ENCODE measurements at regions not wholly inside any gene's neighbourhood (a gene's known extent, or its start where the extent isn't known, plus 50 kb on each side); places are given as distances from the start of the nearest gene placed in this dataset.

GRCh38 chr1:56202186-56202585 lies 377.2 kb downstream of the PLPP3 start:
- Histone ChIP-seq H3K4me1 (ENCODE audit: control insufficient read depth, insufficient read depth, low read length, poor library complexity, severe bottlenecking) (no peaks in the 10 kb centered on the region), H3K9me3 (ENCODE audit: control insufficient read depth, low read length) (no peaks in the 10 kb centered on the region), H3K27ac (ENCODE audit: insufficient read depth, low read length, poor library complexity, severe bottlenecking) (no peak overlapping the region), H3K4me3 (ENCODE audit: insufficient read depth, low read depth, low read length, poor library complexity, severe bottlenecking) (no peak overlapping the region), H3K36me3 (ENCODE audit: control insufficient read depth, insufficient read depth, low read length) (no peaks in the 10 kb centered on the region), H3K27me3 (replicated peaks; ENCODE audit: control insufficient read depth, insufficient read depth, low read length, poor library complexity, severe bottlenecking) (no peaks in the 10 kb centered on the region)
- no peak for DNase-seq

- no peaks in the 10 kb centered on the region for H3K4me1 ChIP-seq (ENCODE audit: control insufficient read depth, insufficient read depth, low read length, poor library complexity, severe bottlenecking)
- no peaks in the 10 kb centered on the region for H3K36me3 ChIP-seq (ENCODE audit: control insufficient read depth, insufficient read depth, low read length)
- H3K4me3 ChIP-seq (ENCODE audit: insufficient read depth, low read depth, low read length, poor library complexity, severe bottlenecking): no peak overlapping the region
- H3K27ac ChIP-seq (ENCODE audit: insufficient read depth, low read length, poor library complexity, severe bottlenecking): no peak overlapping the region
- no peaks in the 10 kb centered on the region for H3K27me3 ChIP-seq (replicated peaks; ENCODE audit: control insufficient read depth, insufficient read depth, low read length, poor library complexity, severe bottlenecking)
- H3K9me3 ChIP-seq (ENCODE audit: control insufficient read depth, low read length): no peaks in the 10 kb centered on the region
- DNase-seq: no peak
Measured at GRCh38 chr1:56200896-56201295, 378.5 kb downstream of the PLPP3 start.

GRCh38 chr1:56200442-56200841 lies 378.9 kb downstream of the PLPP3 start:
- Histone ChIP-seq H3K4me1 (ENCODE audit: control insufficient read depth, insufficient read depth, low read length, poor library complexity, severe bottlenecking) (no peaks in the 10 kb centered on the region), H3K4me3 (ENCODE audit: insufficient read depth, low read depth, low read length, poor library complexity, severe bottlenecking) (no peak overlapping the region), H3K9me3 (ENCODE audit: control insufficient read depth, low read length) (no peaks in the 10 kb centered on the region), H3K27ac (ENCODE audit: insufficient read depth, low read length, poor library complexity, severe bottlenecking) (no peak overlapping the region), H3K27me3 (replicated peaks; ENCODE audit: control insufficient read depth, insufficient read depth, low read length, poor library complexity, severe bottlenecking) (no peaks in the 10 kb centered on the region), H3K36me3 (ENCODE audit: control insufficient read depth, insufficient read depth, low read length) (no peaks in the 10 kb centered on the region)
- no peak for DNase-seq

GRCh38 chr1:56199956-56200355 lies 379.4 kb downstream of the PLPP3 start:
- Histone ChIP-seq H3K4me3 (ENCODE audit: insufficient read depth, low read depth, low read length, poor library complexity, severe bottlenecking) (no peak overlapping the region), H3K27me3 (replicated peaks; ENCODE audit: control insufficient read depth, insufficient read depth, low read length, poor library complexity, severe bottlenecking) (no peaks in the 10 kb centered on the region), H3K27ac (ENCODE audit: insufficient read depth, low read length, poor library complexity, severe bottlenecking) (no peak overlapping the region), H3K9me3 (ENCODE audit: control insufficient read depth, low read length) (no peaks in the 10 kb centered on the region), H3K4me1 (ENCODE audit: control insufficient read depth, insufficient read depth, low read length, poor library complexity, severe bottlenecking) (no peaks in the 10 kb centered on the region), H3K36me3 (ENCODE audit: control insufficient read depth, insufficient read depth, low read length) (no peaks in the 10 kb centered on the region)
- no peak for DNase-seq

- Histone ChIP-seq H3K27ac (ENCODE audit: insufficient read depth, low read length, poor library complexity, severe bottlenecking) (no peak overlapping the region), H3K4me1 (ENCODE audit: control insufficient read depth, insufficient read depth, low read length, poor library complexity, severe bottlenecking) (no peaks in the 10 kb centered on the region), H3K4me3 (ENCODE audit: insufficient read depth, low read depth, low read length, poor library complexity, severe bottlenecking) (no peak overlapping the region), H3K27me3 (replicated peaks; ENCODE audit: control insufficient read depth, insufficient read depth, low read length, poor library complexity, severe bottlenecking) (no peaks in the 10 kb centered on the region), H3K9me3 (ENCODE audit: control insufficient read depth, low read length) (no peaks in the 10 kb centered on the region), H3K36me3 (ENCODE audit: control insufficient read depth, insufficient read depth, low read length) (no peaks in the 10 kb centered on the region)
- DNase-seq: no peak
Measured at GRCh38 chr1:56199061-56199460, 380.3 kb downstream of the PLPP3 start.

GRCh38 chr1:56197946-56198345 lies 381.4 kb downstream of the PLPP3 start:
- Histone ChIP-seq H3K27me3 (replicated peaks; ENCODE audit: control insufficient read depth, insufficient read depth, low read length, poor library complexity, severe bottlenecking) (no peaks in the 10 kb centered on the region), H3K4me3 (ENCODE audit: insufficient read depth, low read depth, low read length, poor library complexity, severe bottlenecking) (no peak overlapping the region), H3K4me1 (ENCODE audit: control insufficient read depth, insufficient read depth, low read length, poor library complexity, severe bottlenecking) (no peaks in the 10 kb centered on the region), H3K36me3 (ENCODE audit: control insufficient read depth, insufficient read depth, low read length) (no peaks in the 10 kb centered on the region), H3K27ac (ENCODE audit: insufficient read depth, low read length, poor library complexity, severe bottlenecking) (no peak overlapping the region), H3K9me3 (ENCODE audit: control insufficient read depth, low read length) (no peaks in the 10 kb centered on the region)
- no peak for DNase-seq

- no peaks in the 10 kb centered on the region for H3K4me1 ChIP-seq (ENCODE audit: control insufficient read depth, insufficient read depth, low read length, poor library complexity, severe bottlenecking)
- no peak overlapping the region for H3K27ac ChIP-seq (ENCODE audit: insufficient read depth, low read length, poor library complexity, severe bottlenecking)
- no peak overlapping the region for H3K4me3 ChIP-seq (ENCODE audit: insufficient read depth, low read depth, low read length, poor library complexity, severe bottlenecking)
- H3K36me3 ChIP-seq (ENCODE audit: control insufficient read depth, insufficient read depth, low read length): no peaks in the 10 kb centered on the region
- H3K9me3 ChIP-seq (ENCODE audit: control insufficient read depth, low read length): no peaks in the 10 kb centered on the region
- no peaks in the 10 kb centered on the region for H3K27me3 ChIP-seq (replicated peaks; ENCODE audit: control insufficient read depth, insufficient read depth, low read length, poor library complexity, severe bottlenecking)
- no peak for DNase-seq
Measured at GRCh38 chr1:56196839-56197238, 382.5 kb downstream of the PLPP3 start.

- no peak overlapping the region for H3K4me3 ChIP-seq (ENCODE audit: insufficient read depth, low read depth, low read length, poor library complexity, severe bottlenecking)
- no peak for DNase-seq
- no peaks in the 10 kb centered on the region for H3K36me3 ChIP-seq (ENCODE audit: control insufficient read depth, insufficient read depth, low read length)
- H3K4me1 ChIP-seq (ENCODE audit: control insufficient read depth, insufficient read depth, low read length, poor library complexity, severe bottlenecking): no peaks in the 10 kb centered on the region
- no peaks in the 10 kb centered on the region for H3K9me3 ChIP-seq (ENCODE audit: control insufficient read depth, low read length)
- no peaks in the 10 kb centered on the region for H3K27me3 ChIP-seq (replicated peaks; ENCODE audit: control insufficient read depth, insufficient read depth, low read length, poor library complexity, severe bottlenecking)
- no peak overlapping the region for H3K27ac ChIP-seq (ENCODE audit: insufficient read depth, low read length, poor library complexity, severe bottlenecking)
Measured at GRCh38 chr1:56194701-56195300, 384.6 kb downstream of the PLPP3 start.

GRCh38 chr1:56193656-56194055 lies 385.7 kb downstream of the PLPP3 start:
- H3K27ac ChIP-seq (ENCODE audit: insufficient read depth, low read length, poor library complexity, severe bottlenecking): no peak overlapping the region
- DNase-seq: no peak
- no peaks in the 10 kb centered on the region for H3K27me3 ChIP-seq (replicated peaks; ENCODE audit: control insufficient read depth, insufficient read depth, low read length, poor library complexity, severe bottlenecking)
- no peaks in the 10 kb centered on the region for H3K36me3 ChIP-seq (ENCODE audit: control insufficient read depth, insufficient read depth, low read length)
- H3K4me1 ChIP-seq (ENCODE audit: control insufficient read depth, insufficient read depth, low read length, poor library complexity, severe bottlenecking): no peaks in the 10 kb centered on the region
- no peak overlapping the region for H3K4me3 ChIP-seq (ENCODE audit: insufficient read depth, low read depth, low read length, poor library complexity, severe bottlenecking)
- no peaks in the 10 kb centered on the region for H3K9me3 ChIP-seq (ENCODE audit: control insufficient read depth, low read length)

- Histone ChIP-seq H3K4me1 (ENCODE audit: control insufficient read depth, insufficient read depth, low read length, poor library complexity, severe bottlenecking) (no peaks in the 10 kb centered on the region), H3K27me3 (replicated peaks; ENCODE audit: control insufficient read depth, insufficient read depth, low read length, poor library complexity, severe bottlenecking) (no peaks in the 10 kb centered on the region), H3K9me3 (ENCODE audit: control insufficient read depth, low read length) (no peaks in the 10 kb centered on the region), H3K36me3 (ENCODE audit: control insufficient read depth, insufficient read depth, low read length) (no peaks in the 10 kb centered on the region), H3K4me3 (ENCODE audit: insufficient read depth, low read depth, low read length, poor library complexity, severe bottlenecking) (no peak overlapping the region), H3K27ac (ENCODE audit: insufficient read depth, low read length, poor library complexity, severe bottlenecking) (no peak overlapping the region)
- DNase-seq: no peak
Measured at GRCh38 chr1:56191369-56191768, 388.0 kb downstream of the PLPP3 start.
